IMR-90 (cell line): ENCODE measurements at regions not wholly inside any gene's neighbourhood (a gene's known extent, or its start where the extent isn't known, plus 50 kb on each side); places are given as distances from the start of the nearest gene placed in this dataset.

Experiments used
- BHLHE40 ChIP-seq: fragments of 150-350 bp; IDR thresholded peaks from 2 replicates; pipeline ENCODE4 v1.6.1; 2016; ENCODE audit warnings: mild to moderate bottlenecking, low read depth, low read length
- CEBPB ChIP-seq: IDR thresholded peaks from 2 replicates; pipeline ENCODE4 v1.6.1; 2012; ENCODE audit warnings: low read depth, low read length, improper control_type of control experiment
- CHD1 ChIP-seq: IDR thresholded peaks from 2 replicates; pipeline ENCODE4 v1.6.1; 2012; ENCODE audit warnings: low read depth, low read length, improper control_type of control experiment
- FOS ChIP-seq: fragments of 150-350 bp; IDR thresholded peaks from 2 replicates; pipeline ENCODE4 v1.6.1; 2016; ENCODE audit warnings: low read depth, low read length
- MAZ ChIP-seq: IDR thresholded peaks from 2 replicates; pipeline ENCODE4 v1.6.1; 2012; ENCODE audit warnings: low read depth, mild to moderate bottlenecking, low read length, improper control_type of control experiment, moderate library complexity, borderline replicate concordance
- MXI1 ChIP-seq: IDR thresholded peaks from 2 replicates; pipeline ENCODE4 v1.6.1; 2012; ENCODE audit warnings: low read depth, mild to moderate bottlenecking, low read length, moderate library complexity, borderline replicate concordance
- NFE2L2 ChIP-seq: fragments of 150-350 bp; IDR thresholded peaks from 2 replicates; pipeline ENCODE4 v1.6.1; 2016; ENCODE audit warnings: low read depth, mild to moderate bottlenecking, low read length
- POLR2A ChIP-seq: IDR thresholded peaks from 2 replicates; pipeline ENCODE4 v1.6.1; 2012; ENCODE audit warnings: mild to moderate bottlenecking, low read depth, low read length
- RAD21 ChIP-seq: IDR thresholded peaks from 2 replicates; pipeline ENCODE4 v1.6.1; 2012; ENCODE audit warnings: low read length, improper control_type of control experiment
- RCOR1 ChIP-seq: IDR thresholded peaks from 2 replicates; pipeline ENCODE4 v1.6.1; 2012; ENCODE audit warnings: mild to moderate bottlenecking, low read length, improper control_type of control experiment; ENCODE audit not compliant: insufficient replicate concordance
- RFX5 ChIP-seq: IDR thresholded peaks from 2 replicates; pipeline ENCODE4 v1.8.0; 2012; ENCODE audit warnings: low read depth, mild to moderate bottlenecking, low read length, moderate library complexity
- SMC3 ChIP-seq: fragments of 150-350 bp; IDR thresholded peaks from 2 replicates; pipeline ENCODE4 v1.6.1; 2016; ENCODE audit warnings: low read depth, mild to moderate bottlenecking, antibody characterized with exemption, low read length, moderate library complexity
- USF2 ChIP-seq: fragments of 150-350 bp; IDR thresholded peaks from 2 replicates; pipeline ENCODE4 v1.6.1; 2017; ENCODE audit warnings: mild to moderate bottlenecking, antibody characterized with exemption, low read length, low read depth
- TF ChIP-seq, protein P1 (sequence below): conservative IDR thresholded peaks from 2 replicates; pipeline ENCODE4 v1.5.1; 2012; ENCODE audit warnings: mild to moderate bottlenecking, low read depth, low read length, improper control_type of control experiment

GRCh38 chr3:144566320-144566719 is 594.7 kb downstream of the DIPK2A start:
- TF ChIP-seq POLR2A: no peak
- TF ChIP-seq FOS: no peak
- TF ChIP-seq, protein P1, sequence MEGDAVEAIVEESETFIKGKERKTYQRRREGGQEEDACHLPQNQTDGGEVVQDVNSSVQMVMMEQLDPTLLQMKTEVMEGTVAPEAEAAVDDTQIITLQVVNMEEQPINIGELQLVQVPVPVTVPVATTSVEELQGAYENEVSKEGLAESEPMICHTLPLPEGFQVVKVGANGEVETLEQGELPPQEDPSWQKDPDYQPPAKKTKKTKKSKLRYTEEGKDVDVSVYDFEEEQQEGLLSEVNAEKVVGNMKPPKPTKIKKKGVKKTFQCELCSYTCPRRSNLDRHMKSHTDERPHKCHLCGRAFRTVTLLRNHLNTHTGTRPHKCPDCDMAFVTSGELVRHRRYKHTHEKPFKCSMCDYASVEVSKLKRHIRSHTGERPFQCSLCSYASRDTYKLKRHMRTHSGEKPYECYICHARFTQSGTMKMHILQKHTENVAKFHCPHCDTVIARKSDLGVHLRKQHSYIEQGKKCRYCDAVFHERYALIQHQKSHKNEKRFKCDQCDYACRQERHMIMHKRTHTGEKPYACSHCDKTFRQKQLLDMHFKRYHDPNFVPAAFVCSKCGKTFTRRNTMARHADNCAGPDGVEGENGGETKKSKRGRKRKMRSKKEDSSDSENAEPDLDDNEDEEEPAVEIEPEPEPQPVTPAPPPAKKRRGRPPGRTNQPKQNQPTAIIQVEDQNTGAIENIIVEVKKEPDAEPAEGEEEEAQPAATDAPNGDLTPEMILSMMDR: no peak
- TF ChIP-seq SMC3: no peak
- no peak for TF ChIP-seq RCOR1
- TF ChIP-seq MXI1: no peak
- TF ChIP-seq BHLHE40: no peak
- TF ChIP-seq RAD21: no peak
- TF ChIP-seq MAZ: no peak
- TF ChIP-seq RFX5: no peak
- no peak for TF ChIP-seq USF2
- TF ChIP-seq NFE2L2: no peak
- no peak for TF ChIP-seq CEBPB
- no peak for TF ChIP-seq CHD1
